ENCODE measurements at regions not wholly inside any gene's neighbourhood (a gene's known extent, or its start where the extent isn't known, plus 50 kb on each side); places are given as distances from the start of the nearest gene placed in this dataset.

GRCh38 chr13:74230984-74231501, 96.8 kb upstream of the KLF12 start:
- H3K9me3 ChIP-seq (ENCODE audit: low read depth): no peaks in the 10 kb centered on the region
- H3K36me3 Mint-ChIP-seq: no peaks in the 10 kb centered on the region

GRCh38 chr13:74229242-74229641, 95.0 kb upstream of the KLF12 start:
- H3K79me2 ChIP-seq (ENCODE audit: low read depth): no peaks in the 10 kb centered on the region
- H3K9me3 Mint-ChIP-seq: no peaks in the 10 kb centered on the region
- no peak overlapping the region for H3K4me2 ChIP-seq
- no peaks in the 10 kb centered on the region for H3K4me1 Mint-ChIP-seq
- no peaks in the 10 kb centered on the region for H3K4me1 ChIP-seq
- TF ChIP-seq, protein P1, sequence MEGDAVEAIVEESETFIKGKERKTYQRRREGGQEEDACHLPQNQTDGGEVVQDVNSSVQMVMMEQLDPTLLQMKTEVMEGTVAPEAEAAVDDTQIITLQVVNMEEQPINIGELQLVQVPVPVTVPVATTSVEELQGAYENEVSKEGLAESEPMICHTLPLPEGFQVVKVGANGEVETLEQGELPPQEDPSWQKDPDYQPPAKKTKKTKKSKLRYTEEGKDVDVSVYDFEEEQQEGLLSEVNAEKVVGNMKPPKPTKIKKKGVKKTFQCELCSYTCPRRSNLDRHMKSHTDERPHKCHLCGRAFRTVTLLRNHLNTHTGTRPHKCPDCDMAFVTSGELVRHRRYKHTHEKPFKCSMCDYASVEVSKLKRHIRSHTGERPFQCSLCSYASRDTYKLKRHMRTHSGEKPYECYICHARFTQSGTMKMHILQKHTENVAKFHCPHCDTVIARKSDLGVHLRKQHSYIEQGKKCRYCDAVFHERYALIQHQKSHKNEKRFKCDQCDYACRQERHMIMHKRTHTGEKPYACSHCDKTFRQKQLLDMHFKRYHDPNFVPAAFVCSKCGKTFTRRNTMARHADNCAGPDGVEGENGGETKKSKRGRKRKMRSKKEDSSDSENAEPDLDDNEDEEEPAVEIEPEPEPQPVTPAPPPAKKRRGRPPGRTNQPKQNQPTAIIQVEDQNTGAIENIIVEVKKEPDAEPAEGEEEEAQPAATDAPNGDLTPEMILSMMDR (IDR thresholded peaks at IDR 0.05): no peak
- TF ChIP-seq EZH2 (IDR thresholded peaks at IDR 0.05) (no peak), EZH2phosphoT487 (IDR thresholded peaks at IDR 0.05) (no peak)
- no peak overlapping the region for H3K4me3 ChIP-seq
- H3K9ac ChIP-seq: no peak overlapping the region
- no peak overlapping the region for H3K27ac ChIP-seq
- H3K36me3 ChIP-seq: no peaks in the 10 kb centered on the region
- H3K9me3 ChIP-seq (ENCODE audit: low read depth): no peaks in the 10 kb centered on the region
- no peak overlapping the region for H3K4me3 Mint-ChIP-seq
- H3F3A ChIP-seq (ENCODE audit: low read depth): no peaks in the 10 kb centered on the region
- peaks cover 2% of the 10 kb centered on the region for H3K27me3 Mint-ChIP-seq (ENCODE audit: insufficient read depth, low read depth)
- no peak for DNase-seq (ENCODE audit: low spot score)
- no peaks in the 10 kb centered on the region for H3K27me3 ChIP-seq
- no peaks in the 10 kb centered on the region for H3K36me3 Mint-ChIP-seq
- H3K27ac Mint-ChIP-seq: no peak overlapping the region
- no peak overlapping the region for H2AFZ ChIP-seq (replicated peaks)
- H4K20me1 ChIP-seq (ENCODE audit: low read depth): no peaks in the 10 kb centered on the region

More at GRCh38 chr13:74230984-74231501, 96.8 kb upstream of the KLF12 start:
- Histone ChIP-seq H3K9ac (no peak overlapping the region), H3K27ac (no peak overlapping the region), H3K4me1 (no peaks in the 10 kb centered on the region), H3K4me2 (no peak overlapping the region), H3K4me3 (no peak overlapping the region), H3K27me3 (no peaks in the 10 kb centered on the region), H3K79me2 (ENCODE audit: low read depth) (no peaks in the 10 kb centered on the region), H3K36me3 (no peaks in the 10 kb centered on the region), H2AFZ (replicated peaks) (no peak overlapping the region), H4K20me1 (ENCODE audit: low read depth) (no peaks in the 10 kb centered on the region), H3F3A (ENCODE audit: low read depth) (no peaks in the 10 kb centered on the region)
- no peak for DNase-seq (ENCODE audit: low spot score)
- H3K27me3 Mint-ChIP-seq (ENCODE audit: insufficient read depth, low read depth): peaks cover 2% of the 10 kb centered on the region
- no peak overlapping the region for H3K27ac Mint-ChIP-seq
- H3K4me1 Mint-ChIP-seq: no peaks in the 10 kb centered on the region
- H3K4me3 Mint-ChIP-seq: no peak overlapping the region
- TF ChIP-seq, protein P1 (IDR thresholded peaks at IDR 0.05): no peak
- TF ChIP-seq EZH2phosphoT487 (IDR thresholded peaks at IDR 0.05) (no peak), EZH2 (IDR thresholded peaks at IDR 0.05) (no peak)
- H3K9me3 Mint-ChIP-seq: no peaks in the 10 kb centered on the region

DNA sequence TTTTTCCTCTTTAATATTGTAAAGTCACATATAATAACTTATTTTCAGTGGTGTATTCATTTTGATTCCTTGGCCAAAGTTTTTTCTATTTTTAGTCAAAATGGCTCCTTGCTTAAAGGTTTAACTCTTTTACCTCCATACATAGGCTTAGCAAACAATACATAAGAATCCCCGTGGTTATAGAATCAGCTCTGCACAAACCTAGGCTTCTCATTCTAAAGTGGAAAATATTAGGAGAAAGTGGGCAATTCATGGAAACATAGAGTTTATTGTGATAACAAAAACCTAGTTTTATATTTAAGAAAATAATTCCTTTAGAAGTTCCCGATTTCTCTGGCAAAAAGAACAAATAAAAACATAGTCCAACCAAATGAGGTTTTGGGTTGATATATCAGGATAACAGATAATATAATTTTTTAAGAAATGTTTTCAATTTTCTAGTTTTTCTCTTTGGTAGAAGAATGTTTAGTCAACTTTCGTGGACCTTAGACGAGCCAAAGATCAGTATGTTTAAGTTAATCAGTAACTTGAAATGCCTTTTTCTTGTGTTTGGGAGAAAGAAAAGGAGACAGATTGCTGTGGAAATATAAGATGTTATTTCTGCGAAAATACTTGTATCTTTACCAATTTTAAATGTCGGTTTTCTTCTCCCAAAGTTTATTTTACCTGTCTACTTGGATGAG, 93.4 kb upstream of the KLF12 start:
- no peaks in the 10 kb centered on the region for H3K4me1 ChIP-seq
- Mint-ChIP-seq H3K4me1 (no peaks in the 10 kb centered on the region), H3K27ac (no peak overlapping the region), H3K9me3 (no peaks in the 10 kb centered on the region), H3K4me3 (no peak overlapping the region), H3K36me3 (no peaks in the 10 kb centered on the region), H3K27me3 (ENCODE audit: insufficient read depth, low read depth) (peaks cover 2% of the 10 kb centered on the region)
- no peaks in the 10 kb centered on the region for H4K20me1 ChIP-seq (ENCODE audit: low read depth)
- H3K27me3 ChIP-seq: no peaks in the 10 kb centered on the region
- no peaks in the 10 kb centered on the region for H3K36me3 ChIP-seq
- no peaks in the 10 kb centered on the region for H3K79me2 ChIP-seq (ENCODE audit: low read depth)
- H3K9ac ChIP-seq: no peak overlapping the region
- H3K4me3 ChIP-seq: no peak overlapping the region
- H3F3A ChIP-seq (ENCODE audit: low read depth): no peaks in the 10 kb centered on the region
- DNase-seq (ENCODE audit: low spot score): no peak
- no peak overlapping the region for H3K27ac ChIP-seq
- TF ChIP-seq, protein P1 (IDR thresholded peaks at IDR 0.05): no peak
- TF ChIP-seq EZH2phosphoT487 (IDR thresholded peaks at IDR 0.05): no peak
- H3K4me2 ChIP-seq: no peak overlapping the region
- no peak overlapping the region for H2AFZ ChIP-seq (replicated peaks)
- H3K9me3 ChIP-seq (ENCODE audit: low read depth): no peaks in the 10 kb centered on the region

Measured in neural progenitor cell (in vitro differentiated cells).